ENCODE measurements at regions not wholly inside any gene's neighbourhood (a gene's known extent, or its start where the extent isn't known, plus 50 kb on each side); places are given as distances from the start of the nearest gene placed in this dataset.
"Not testable (repeated sequence)": the region's sequence is repeated elsewhere in the genome, so short reads cannot be mapped to it uniquely, and the experiment has no call there.

GRCh38 chr2:16454621-16455020 is 211.0 kb downstream of the CYRIA start:
- no peak for DNase-seq

GRCh38 chr2:16452123-16452522 is 213.5 kb downstream of the CYRIA start:
- no peak for DNase-seq

GRCh38 chr2:16446706-16447105 is 218.9 kb downstream of the CYRIA start:
- no peak for DNase-seq

GRCh38 chr2:16442971-16443370 is 222.7 kb downstream of the CYRIA start:
- no peak for DNase-seq

- no peak for DNase-seq
Observed at GRCh38 chr2:16441431-16441830, 224.2 kb downstream of the CYRIA start.

- no peak for DNase-seq
Observed at GRCh38 chr2:16440898-16441297, 224.7 kb downstream of the CYRIA start.

- DNase-seq = no peak
Observed at GRCh38 chr2:16438613-16439321, 226.9 kb downstream of the CYRIA start.

- no peak for DNase-seq
Observed at GRCh38 chr2:16437189-16437588, 228.4 kb downstream of the CYRIA start.

GRCh38 chr2:16434393-16434792 is 231.2 kb downstream of the CYRIA start:
- DNase-seq = no peak

GRCh38 chr2:16430846-16431245 is 234.8 kb downstream of the CYRIA start:
- DNase-seq = no peak

GRCh38 chr2:16429431-16430145 is 236.0 kb downstream of the CYRIA start:
- DNase-seq = no peak

GRCh38 chr2:16429002-16429401 is 236.6 kb downstream of the CYRIA start:
- no peak for DNase-seq

GRCh38 chr2:16425462-16426336 is 239.9 kb downstream of the CYRIA start:
- DNase-seq = no peak

GRCh38 chr2:16420421-16420820 is 245.2 kb downstream of the CYRIA start:
- no peak for DNase-seq

- no peak for DNase-seq
Observed at GRCh38 chr2:16417726-16418125, 247.9 kb downstream of the CYRIA start.

GRCh38 chr2:16416651-16417050 is 249.0 kb downstream of the CYRIA start:
- DNase-seq = no peak

GRCh38 chr2:16415861-16416260 is 249.8 kb downstream of the CYRIA start:
- not testable (repeated sequence) for DNase-seq

GRCh38 chr2:16413947-16414346 is 251.7 kb downstream of the CYRIA start:
- no peak for DNase-seq

- no peak for DNase-seq
Observed at GRCh38 chr2:16413285-16413684, 252.3 kb downstream of the CYRIA start.

- DNase-seq = no peak
Observed at GRCh38 chr2:16412321-16413030, 253.2 kb downstream of the CYRIA start.

- no peak for DNase-seq
Observed at GRCh38 chr2:16411788-16412187, 253.8 kb downstream of the CYRIA start.

GRCh38 chr2:16409849-16410248 is 255.8 kb downstream of the CYRIA start:
- DNase-seq = no peak

GRCh38 chr2:16409006-16409390 is 256.6 kb downstream of the CYRIA start:
- DNase-seq = no peak
